Ishikawa (cell line): ENCODE measurements at regions not wholly inside any gene's neighbourhood (a gene's known extent, or its start where the extent isn't known, plus 50 kb on each side); places are given as distances from the start of the nearest gene placed in this dataset.

Experiments
- CEBPB ChIP-seq: IDR thresholded peaks from 2 replicates; pipeline ENCODE4 v1.6.1; 2012
- CREB1 ChIP-seq: IDR thresholded peaks from 2 replicates; pipeline ENCODE4 v1.6.1; 2012; ENCODE audit warnings: low read depth
- EGR1 ChIP-seq: IDR thresholded peaks from 2 replicates; pipeline ENCODE4 v1.6.1; 2012
- EP300 ChIP-seq: IDR thresholded peaks from 2 replicates; pipeline ENCODE4 v1.6.1; 2012; ENCODE audit warnings: borderline replicate concordance
- FOXM1 ChIP-seq: IDR thresholded peaks from 2 replicates; pipeline ENCODE4 v1.6.1; 2012; ENCODE audit warnings: low read depth, borderline replicate concordance
- MAX ChIP-seq: IDR thresholded peaks from 2 replicates; pipeline ENCODE4 v1.6.1; 2012
- NFIC ChIP-seq: IDR thresholded peaks from 2 replicates; pipeline ENCODE4 v1.6.1; 2012
- RAD21 ChIP-seq: IDR thresholded peaks from 2 replicates; pipeline ENCODE4 v1.6.1; 2012; ENCODE audit warnings: low read depth
- TAF1 ChIP-seq: IDR thresholded peaks from 2 replicates; pipeline ENCODE4 v1.6.1; 2012; ENCODE audit warnings: low read depth, mild to moderate bottlenecking
- TCF12 ChIP-seq: IDR thresholded peaks from 2 replicates; pipeline ENCODE4 v1.6.1; 2012; ENCODE audit warnings: low read depth
- TEAD4 ChIP-seq: IDR thresholded peaks from 2 replicates; pipeline ENCODE4 v1.6.1; 2012
- USF1 ChIP-seq: IDR thresholded peaks from 2 replicates; pipeline ENCODE4 v1.6.1; 2012
- YY1 ChIP-seq: IDR thresholded peaks from 2 replicates; pipeline ENCODE4 v1.6.1; 2012; ENCODE audit warnings: low read depth
- ZBTB7A ChIP-seq: IDR thresholded peaks from 2 replicates; pipeline ENCODE4 v1.6.1; 2012; ENCODE audit warnings: low read depth
- TF ChIP-seq, protein P1 (sequence below): IDR thresholded peaks from 2 replicates; pipeline ENCODE4 v1.6.1; 2012; ENCODE audit warnings: low read depth, mild to moderate bottlenecking

DNA sequence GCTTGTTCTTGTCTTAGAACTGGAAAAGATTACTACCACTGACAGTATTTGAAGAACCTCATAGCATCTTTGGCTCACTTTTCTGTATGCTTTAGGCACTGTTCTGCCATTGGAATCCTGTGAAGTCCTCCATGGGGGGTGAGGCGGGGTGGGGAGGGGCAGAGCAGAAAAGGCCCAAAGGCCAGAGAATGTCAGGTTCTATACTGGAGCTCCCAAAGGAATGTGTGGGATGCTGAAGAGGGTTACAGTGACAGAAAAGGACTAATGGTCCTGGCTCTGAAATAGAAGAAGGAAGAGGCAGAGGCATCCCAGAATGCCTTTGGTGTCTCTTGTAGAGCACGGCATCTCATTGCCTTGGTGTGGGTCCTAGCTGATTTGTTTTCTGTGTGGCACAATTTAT is 141.9 kb downstream of the HAUS1 start:
- TF ChIP-seq EGR1 (no peak), NFIC (no peak), CEBPB (no peak), USF1 (no peak), ZBTB7A (no peak), TAF1 (no peak), RAD21 (no peak), YY1 (no peak), EP300 (no peak), FOXM1 (no peak), TCF12 (no peak), CREB1 (no peak), TEAD4 (no peak), MAX (no peak)
- TF ChIP-seq, protein P1, sequence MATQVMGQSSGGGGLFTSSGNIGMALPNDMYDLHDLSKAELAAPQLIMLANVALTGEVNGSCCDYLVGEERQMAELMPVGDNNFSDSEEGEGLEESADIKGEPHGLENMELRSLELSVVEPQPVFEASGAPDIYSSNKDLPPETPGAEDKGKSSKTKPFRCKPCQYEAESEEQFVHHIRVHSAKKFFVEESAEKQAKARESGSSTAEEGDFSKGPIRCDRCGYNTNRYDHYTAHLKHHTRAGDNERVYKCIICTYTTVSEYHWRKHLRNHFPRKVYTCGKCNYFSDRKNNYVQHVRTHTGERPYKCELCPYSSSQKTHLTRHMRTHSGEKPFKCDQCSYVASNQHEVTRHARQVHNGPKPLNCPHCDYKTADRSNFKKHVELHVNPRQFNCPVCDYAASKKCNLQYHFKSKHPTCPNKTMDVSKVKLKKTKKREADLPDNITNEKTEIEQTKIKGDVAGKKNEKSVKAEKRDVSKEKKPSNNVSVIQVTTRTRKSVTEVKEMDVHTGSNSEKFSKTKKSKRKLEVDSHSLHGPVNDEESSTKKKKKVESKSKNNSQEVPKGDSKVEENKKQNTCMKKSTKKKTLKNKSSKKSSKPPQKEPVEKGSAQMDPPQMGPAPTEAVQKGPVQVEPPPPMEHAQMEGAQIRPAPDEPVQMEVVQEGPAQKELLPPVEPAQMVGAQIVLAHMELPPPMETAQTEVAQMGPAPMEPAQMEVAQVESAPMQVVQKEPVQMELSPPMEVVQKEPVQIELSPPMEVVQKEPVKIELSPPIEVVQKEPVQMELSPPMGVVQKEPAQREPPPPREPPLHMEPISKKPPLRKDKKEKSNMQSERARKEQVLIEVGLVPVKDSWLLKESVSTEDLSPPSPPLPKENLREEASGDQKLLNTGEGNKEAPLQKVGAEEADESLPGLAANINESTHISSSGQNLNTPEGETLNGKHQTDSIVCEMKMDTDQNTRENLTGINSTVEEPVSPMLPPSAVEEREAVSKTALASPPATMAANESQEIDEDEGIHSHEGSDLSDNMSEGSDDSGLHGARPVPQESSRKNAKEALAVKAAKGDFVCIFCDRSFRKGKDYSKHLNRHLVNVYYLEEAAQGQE = no peak

DNA sequence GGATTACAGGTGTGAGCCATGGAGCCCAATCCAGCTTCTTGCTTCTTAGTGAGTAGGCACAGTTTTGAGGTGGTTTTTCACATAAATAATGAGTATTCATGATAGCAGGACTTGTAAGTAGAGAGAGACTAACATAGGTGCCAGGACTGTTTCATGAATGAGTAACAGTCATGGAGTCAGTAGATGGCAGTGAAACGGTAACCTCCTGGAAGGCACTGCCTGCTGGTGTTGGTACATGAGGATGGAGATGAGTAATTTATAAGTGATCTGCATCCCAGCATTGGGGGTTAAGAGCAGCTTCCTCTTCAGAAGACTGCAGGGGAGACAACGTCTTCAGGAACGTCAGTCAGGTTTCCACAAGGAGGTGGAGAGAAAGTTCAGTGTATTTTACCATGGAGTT is 143.8 kb downstream of the HAUS1 start:
- no peak for TF ChIP-seq USF1
- no peak for TF ChIP-seq NFIC
- no peak for TF ChIP-seq RAD21
- no peak for TF ChIP-seq TCF12
- no peak for TF ChIP-seq YY1
- no peak for TF ChIP-seq FOXM1
- TF ChIP-seq CREB1 = no peak
- TF ChIP-seq, protein P1 = no peak

GRCh38 chr18:46250084-46250811 is 146.1 kb downstream of the HAUS1 start:
- TF ChIP-seq TAF1 (no peak), RAD21 (peak; percentile 12; the same call in 1 of the 2 replicates), EP300 (peak; percentile 91), YY1 (peak; percentile 67; the same call in 1 of the 2 replicates), TEAD4 (peak; percentile 85), CREB1 (no peak), ZBTB7A (no peak), CEBPB (no peak), NFIC (peak; percentile 64; the same call in 1 of the 2 replicates), EGR1 (no peak), USF1 (no peak), FOXM1 (peak; percentile 84), TCF12 (peak; percentile 93), MAX (peak; percentile 66)
- TF ChIP-seq, protein P1 = no peak

DNA sequence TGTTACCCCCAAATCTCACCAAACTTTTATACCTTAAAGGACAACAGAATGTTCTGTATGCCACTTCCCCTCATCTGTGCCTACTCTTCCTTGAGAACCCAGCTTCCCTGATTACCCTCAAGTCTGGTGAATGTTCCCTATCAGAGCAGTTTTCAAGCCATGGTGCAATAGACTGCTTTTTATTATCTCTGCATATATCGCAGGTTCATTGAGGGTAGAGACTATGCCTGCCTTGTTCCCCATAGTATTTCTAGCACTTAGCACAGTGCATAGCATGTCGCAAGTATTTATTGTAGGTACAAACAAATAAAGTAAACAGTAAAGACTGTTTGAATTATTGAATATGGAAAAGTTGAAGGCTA is 146.6 kb downstream of the HAUS1 start:
- TF ChIP-seq RAD21 (no peak), NFIC (no peak), EP300 (no peak), ZBTB7A (no peak), CEBPB (no peak), YY1 (no peak), TEAD4 (no peak), TAF1 (no peak), MAX (no peak), EGR1 (no peak), CREB1 (no peak), TCF12 (no peak), USF1 (no peak), FOXM1 (no peak)
- TF ChIP-seq, protein P1 = no peak
